Thymus (tissue), 11 donors: ENCODE measurements at regions not wholly inside any gene's neighbourhood (a gene's known extent, or its start where the extent isn't known, plus 50 kb on each side); places are given as distances from the start of the nearest gene placed in this dataset.

Experiments
- DNase-seq, 9 donors: peaks; one replicate each; pipeline ENCODE4 v3.0.0-alpha.2; 2013; ENCODE audit warnings: low spot score in 9 of 9, low read depth in 6 of 9, missing footprints in 1 of 9
- H3K27ac ChIP-seq, 2 donors: one replicate each; pipeline ENCODE4 v1.5.1; 2013; ENCODE audit warnings: control low read depth in 1 of 2, low read depth in 1 of 2, low read length in 1 of 2, mild to moderate bottlenecking in 1 of 2, moderate library complexity in 1 of 2
- H3K27me3 ChIP-seq, 2 donors: one replicate each; pipeline ENCODE4 v1.5.1; 2013; ENCODE audit warnings: low read length in 1 of 2; ENCODE audit not compliant: control insufficient read depth in 2 of 2, insufficient read depth in 1 of 2
- H3K36me3 ChIP-seq, 2 donors: one replicate each; pipeline ENCODE4 v1.5.1; 2013; ENCODE audit warnings: low read length in 1 of 2, mild to moderate bottlenecking in 1 of 2, moderate library complexity in 1 of 2; ENCODE audit not compliant: control insufficient read depth in 2 of 2, insufficient read depth in 2 of 2
- H3K4me1 ChIP-seq, 2 donors: one replicate each; pipeline ENCODE4 v1.5.1; 2013; ENCODE audit warnings: low read length in 2 of 2; ENCODE audit not compliant: control insufficient read depth in 2 of 2, insufficient read depth in 2 of 2
- H3K4me3 ChIP-seq, 2 donors: one replicate each; pipeline ENCODE4 v1.5.1; 2013; ENCODE audit warnings: low read length in 2 of 2, control low read depth in 1 of 2, mild to moderate bottlenecking in 1 of 2
- H3K9me3 ChIP-seq, 2 donors: one replicate each; pipeline ENCODE4 v1.5.1; 2013; ENCODE audit warnings: low read length in 1 of 2, mild to moderate bottlenecking in 1 of 2; ENCODE audit not compliant: control insufficient read depth in 2 of 2, insufficient read depth in 1 of 2
- WGBS: extraction: QIAGEN DNeasy Blood & Tissue Kit; methylation state at CpG from one replicate; pipeline ENCODE4 v1.1.7; 2013; 5-methylcytosine and 5-hydroxymethylcytosine counted together
- donor health status: healthy.

GRCh38 chr21:19922122-19922521 is 1076.1 kb upstream of the NCAM2 start:
- Histone ChIP-seq H3K36me3 (no peaks in the 10 kb centered on the region), H3K9me3 (no peaks in the 10 kb centered on the region), H3K27ac (no peak overlapping the region), H3K4me3 (no peak overlapping the region), H3K27me3 (no peaks in the 10 kb centered on the region), H3K4me1 (no peaks in the 10 kb centered on the region)
- DNase-seq, result no peak
- WGBS, result 95% methylated on average over 3 of the region's 3 CpGs

GRCh38 chr21:19935467-19935866 is 1062.7 kb upstream of the NCAM2 start:
- Histone ChIP-seq H3K27ac (no peak overlapping the region), H3K36me3 (no peaks in the 10 kb centered on the region), H3K9me3 (no peaks in the 10 kb centered on the region), H3K4me1 (no peaks in the 10 kb centered on the region), H3K27me3 (no peaks in the 10 kb centered on the region), H3K4me3 (no peak overlapping the region)
- peak in 1 of 9 donors; percentile 2 for DNase-seq
- 56% methylated on average over 6 of the region's 6 CpGs for WGBS

GRCh38 chr21:19937619-19938018 is 1060.6 kb upstream of the NCAM2 start:
- H3K9me3 ChIP-seq, result no peaks in the 10 kb centered on the region
- H3K36me3 ChIP-seq, result no peaks in the 10 kb centered on the region
- 87% methylated on average over 4 of the region's 4 CpGs for WGBS
- H3K4me3 ChIP-seq, result no peak overlapping the region
- H3K27me3 ChIP-seq, result no peaks in the 10 kb centered on the region
- H3K27ac ChIP-seq, result no peak overlapping the region
- H3K4me1 ChIP-seq, result no peaks in the 10 kb centered on the region
- no peak for DNase-seq

- no peak for DNase-seq
- H3K27ac ChIP-seq, result no peak overlapping the region
- no peaks in the 10 kb centered on the region for H3K36me3 ChIP-seq
- H3K9me3 ChIP-seq, result no peaks in the 10 kb centered on the region
- no peaks in the 10 kb centered on the region for H3K27me3 ChIP-seq
- H3K4me1 ChIP-seq, result no peaks in the 10 kb centered on the region
- no peak overlapping the region for H3K4me3 ChIP-seq
Observed at GRCh38 chr21:19941626-19942025, 1056.6 kb upstream of the NCAM2 start.

GRCh38 chr21:19950347-19950746 is 1047.9 kb upstream of the NCAM2 start:
- WGBS, result 98% methylated on average over 2 of the region's 2 CpGs
- no peak for DNase-seq
- no peaks in the 10 kb centered on the region for H3K9me3 ChIP-seq
- H3K36me3 ChIP-seq, result no peaks in the 10 kb centered on the region
- H3K4me1 ChIP-seq, result no peaks in the 10 kb centered on the region
- H3K4me3 ChIP-seq, result no peak overlapping the region
- H3K27me3 ChIP-seq, result no peaks in the 10 kb centered on the region
- no peak overlapping the region for H3K27ac ChIP-seq

GRCh38 chr21:19969156-19969555 is 1029.1 kb upstream of the NCAM2 start:
- DNase-seq, result no peak
- no peaks in the 10 kb centered on the region for H3K36me3 ChIP-seq
- no peak overlapping the region for H3K4me3 ChIP-seq
- H3K9me3 ChIP-seq, result no peaks in the 10 kb centered on the region
- no peaks in the 10 kb centered on the region for H3K27me3 ChIP-seq
- H3K27ac ChIP-seq, result no peak overlapping the region
- H3K4me1 ChIP-seq, result no peaks in the 10 kb centered on the region

GRCh38 chr21:19981938-19982337 is 1016.3 kb upstream of the NCAM2 start:
- H3K9me3 ChIP-seq, result no peaks in the 10 kb centered on the region
- 92% methylated on average over 4 of the region's 4 CpGs for WGBS
- no peak for DNase-seq
- no peak overlapping the region for H3K4me3 ChIP-seq
- no peaks in the 10 kb centered on the region for H3K27me3 ChIP-seq
- no peaks in the 10 kb centered on the region for H3K4me1 ChIP-seq
- no peaks in the 10 kb centered on the region for H3K36me3 ChIP-seq
- no peak overlapping the region for H3K27ac ChIP-seq

- Histone ChIP-seq H3K4me1 (no peaks in the 10 kb centered on the region), H3K27me3 (no peaks in the 10 kb centered on the region), H3K27ac (no peak overlapping the region), H3K9me3 (no peaks in the 10 kb centered on the region), H3K36me3 (no peaks in the 10 kb centered on the region), H3K4me3 (no peak overlapping the region)
- 96% methylated on average over 2 of the region's 2 CpGs for WGBS
- DNase-seq, result no peak
Observed at GRCh38 chr21:19986396-19986795, 1011.8 kb upstream of the NCAM2 start.

- WGBS, result 93% methylated on average over 4 of the region's 4 CpGs
- Histone ChIP-seq H3K36me3 (no peaks in the 10 kb centered on the region), H3K27me3 (no peaks in the 10 kb centered on the region), H3K9me3 (no peaks in the 10 kb centered on the region), H3K27ac (no peak overlapping the region), H3K4me3 (no peak overlapping the region), H3K4me1 (no peaks in the 10 kb centered on the region)
- DNase-seq, result no peak
Observed at GRCh38 chr21:19987671-19988070, 1010.5 kb upstream of the NCAM2 start.

GRCh38 chr21:19992540-19992939 is 1005.7 kb upstream of the NCAM2 start:
- no peak overlapping the region for H3K4me3 ChIP-seq
- no peak overlapping the region for H3K27ac ChIP-seq
- no peaks in the 10 kb centered on the region for H3K27me3 ChIP-seq
- H3K9me3 ChIP-seq, result no peaks in the 10 kb centered on the region
- H3K4me1 ChIP-seq, result no peaks in the 10 kb centered on the region
- DNase-seq, result no peak
- H3K36me3 ChIP-seq, result no peaks in the 10 kb centered on the region
